GM06990 (cell line): ENCODE measurements at regions not wholly inside any gene's neighbourhood (a gene's known extent, or its start where the extent isn't known, plus 50 kb on each side); places are given as distances from the start of the nearest gene placed in this dataset.

Source experiments
- DNase-seq: peaks from one replicate; pipeline ENCODE4 v3.0.0-alpha.2; 2011; ENCODE audit not compliant: insufficient read length; ENCODE audit errors: extremely low read depth
- H3K27me3 ChIP-seq: replicated peaks from 2 replicates; pipeline ENCODE4 v1.6.0; 2011; ENCODE audit warnings: low read length; ENCODE audit not compliant: control insufficient read depth, insufficient read depth
- H3K36me3 ChIP-seq: 2 replicates; pipeline ENCODE4 v1.5.1; 2011; ENCODE audit warnings: low read length; ENCODE audit not compliant: control insufficient read depth, insufficient read depth
- H3K4me3 ChIP-seq: replicated peaks from 2 replicates; pipeline ENCODE4 v1.5.1; 2011; ENCODE audit warnings: low read depth, mild to moderate bottlenecking, control low read depth, low read length
- TF ChIP-seq, protein P1 (sequence below): IDR thresholded peaks from 2 replicates; pipeline ENCODE4 v1.5.1; 2011; ENCODE audit warnings: low read length, control low read depth, mild to moderate bottlenecking, inconsistent platforms; ENCODE audit not compliant: insufficient read depth, poor library complexity, severe bottlenecking

GRCh38 chr10:78483641-78484040, 450.0 kb downstream of the RPS24 start:
- no peaks in the 10 kb centered on the region for H3K36me3 ChIP-seq
- DNase-seq, result no peak
- TF ChIP-seq, protein P1, sequence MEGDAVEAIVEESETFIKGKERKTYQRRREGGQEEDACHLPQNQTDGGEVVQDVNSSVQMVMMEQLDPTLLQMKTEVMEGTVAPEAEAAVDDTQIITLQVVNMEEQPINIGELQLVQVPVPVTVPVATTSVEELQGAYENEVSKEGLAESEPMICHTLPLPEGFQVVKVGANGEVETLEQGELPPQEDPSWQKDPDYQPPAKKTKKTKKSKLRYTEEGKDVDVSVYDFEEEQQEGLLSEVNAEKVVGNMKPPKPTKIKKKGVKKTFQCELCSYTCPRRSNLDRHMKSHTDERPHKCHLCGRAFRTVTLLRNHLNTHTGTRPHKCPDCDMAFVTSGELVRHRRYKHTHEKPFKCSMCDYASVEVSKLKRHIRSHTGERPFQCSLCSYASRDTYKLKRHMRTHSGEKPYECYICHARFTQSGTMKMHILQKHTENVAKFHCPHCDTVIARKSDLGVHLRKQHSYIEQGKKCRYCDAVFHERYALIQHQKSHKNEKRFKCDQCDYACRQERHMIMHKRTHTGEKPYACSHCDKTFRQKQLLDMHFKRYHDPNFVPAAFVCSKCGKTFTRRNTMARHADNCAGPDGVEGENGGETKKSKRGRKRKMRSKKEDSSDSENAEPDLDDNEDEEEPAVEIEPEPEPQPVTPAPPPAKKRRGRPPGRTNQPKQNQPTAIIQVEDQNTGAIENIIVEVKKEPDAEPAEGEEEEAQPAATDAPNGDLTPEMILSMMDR, result no peak
- no peak overlapping the region for H3K4me3 ChIP-seq
- peaks cover 1% of the 10 kb centered on the region; the same call in 1 of the 2 replicates for H3K27me3 ChIP-seq

- H3K4me3 ChIP-seq, result no peak overlapping the region
- no peaks in the 10 kb centered on the region for H3K27me3 ChIP-seq
- no peaks in the 10 kb centered on the region for H3K36me3 ChIP-seq
- TF ChIP-seq, protein P1, result no peak
- no peak for DNase-seq
Observed at GRCh38 chr10:78489034-78489433, 455.4 kb downstream of the RPS24 start.

DNA sequence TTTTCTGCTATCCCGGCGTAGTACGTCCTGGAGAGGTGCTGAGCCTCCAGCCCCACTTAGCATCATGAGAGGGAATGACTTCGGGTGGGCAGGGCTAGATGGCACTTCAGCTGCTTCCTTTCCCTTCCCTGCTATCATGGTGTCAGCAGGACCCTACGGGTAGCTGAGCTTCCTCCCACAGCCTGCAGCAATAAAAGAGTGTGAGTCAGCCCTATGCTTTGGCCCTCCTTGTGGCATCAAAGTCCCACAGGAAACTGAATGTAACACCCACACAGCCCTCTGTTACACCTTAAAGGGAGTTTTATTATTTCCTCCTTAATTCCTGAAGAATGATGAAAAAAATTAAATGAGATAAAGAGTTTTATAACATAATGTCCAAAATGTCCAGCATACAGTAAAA, 458.1 kb downstream of the RPS24 start:
- TF ChIP-seq, protein P1, result no peak
- no peaks in the 10 kb centered on the region for H3K27me3 ChIP-seq
- H3K4me3 ChIP-seq, result no peak overlapping the region
- no peak for DNase-seq
- no peaks in the 10 kb centered on the region for H3K36me3 ChIP-seq

GRCh38 chr10:78492424-78492823, 458.8 kb downstream of the RPS24 start:
- TF ChIP-seq, protein P1, result no peak
- H3K4me3 ChIP-seq, result no peak overlapping the region

DNA sequence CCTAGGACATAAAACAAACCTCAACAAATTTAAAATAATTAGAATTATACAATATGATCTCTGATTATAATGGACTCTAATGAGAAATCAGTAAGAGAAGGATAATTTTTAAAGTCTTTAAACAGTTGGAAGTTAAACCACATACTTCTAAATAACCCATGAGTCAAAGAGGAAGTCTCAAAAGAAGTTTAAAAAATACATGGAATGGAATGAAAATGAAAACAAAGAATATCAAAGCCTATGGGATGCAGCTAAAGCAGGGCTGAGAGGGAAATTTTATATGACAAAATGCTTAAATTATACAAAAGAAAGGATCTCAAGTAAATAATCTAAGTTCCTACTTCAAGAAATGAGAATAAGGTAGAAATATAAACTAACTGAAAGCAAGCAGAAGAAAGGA, 460.5 kb downstream of the RPS24 start:
- DNase-seq, result no peak
- Histone ChIP-seq H3K36me3 (no peaks in the 10 kb centered on the region), H3K27me3 (no peaks in the 10 kb centered on the region), H3K4me3 (no peak overlapping the region)
- TF ChIP-seq, protein P1, result no peak

More at GRCh38 chr10:78492424-78492823, 458.8 kb downstream of the RPS24 start:
- H3K36me3 ChIP-seq, result no peaks in the 10 kb centered on the region
- no peak for DNase-seq
- H3K27me3 ChIP-seq, result no peaks in the 10 kb centered on the region
